ENCODE measurements at regions not wholly inside any gene's neighbourhood (a gene's known extent, or its start where the extent isn't known, plus 50 kb on each side); places are given as distances from the start of the nearest gene placed in this dataset.

GRCh38 chr7:94250987-94251386 lies 143.7 kb upstream of the COL1A2 start:
- TF ChIP-seq POLR2AphosphoS5 (IDR thresholded peaks at IDR 0.05; ENCODE audit: low read depth) (no peak), CTCF (conservative IDR thresholded peaks at IDR 0.05; ENCODE audit: low read depth in 2 of 2) (no peak)
